ENCODE measurements at regions not wholly inside any gene's neighbourhood (a gene's known extent, or its start where the extent isn't known, plus 50 kb on each side); places are given as distances from the start of the nearest gene placed in this dataset.

- Histone ChIP-seq H2BK15ac (replicated peaks; ENCODE audit: low read depth) (no peak overlapping the region), H4K5ac (ENCODE audit: low read length) (no peak overlapping the region), H3K4me2 (ENCODE audit: low read length) (no peak overlapping the region), H2BK5ac (ENCODE audit: low read length) (no peak overlapping the region), H3K4me1 (ENCODE audit: control insufficient read depth, low read depth, low read length) (peaks cover 5% of the 10 kb centered on the region), H3K27ac (ENCODE audit: low read depth, low read length) (no peak overlapping the region), H3K4ac (ENCODE audit: low read depth, low read length) (no peak overlapping the region), H3K23ac (ENCODE audit: low read length) (no peak overlapping the region), H2AK5ac (ENCODE audit: low read length) (no peak overlapping the region), H3K79me1 (ENCODE audit: low read length) (no peaks in the 10 kb centered on the region), H3K36me3 (ENCODE audit: control insufficient read depth, insufficient read depth, low read length) (no peaks in the 10 kb centered on the region), H3K79me2 (ENCODE audit: control insufficient read depth, insufficient read depth, low read length) (no peaks in the 10 kb centered on the region), H4K8ac (ENCODE audit: low read depth, low read length) (no peak overlapping the region), H3K4me3 (ENCODE audit: low read length) (no peak overlapping the region), H3K9ac (ENCODE audit: low read length) (no peak overlapping the region), H2BK120ac (ENCODE audit: low read depth, low read length) (no peak overlapping the region), H3K27me3 (ENCODE audit: insufficient read depth, low read length, poor library complexity) (no peaks in the 10 kb centered on the region), H3K18ac (ENCODE audit: low read length) (no peak overlapping the region), H3K56ac (ENCODE audit: low read length) (no peak overlapping the region)
- WGBS (ENCODE audit: extremely low coverage, insufficient coverage, low lambda C conversion rate), result no CpG with 5 or more reads among the region's 8 CpGs
- DNase-seq, result no peak
Measured at GRCh38 chr12:14272956-14273912, 92.2 kb upstream of the ATF7IP start.

- no CpG with 5 or more reads among the region's 6 CpGs for WGBS (ENCODE audit: extremely low coverage, insufficient coverage, low lambda C conversion rate)
- Histone ChIP-seq H2BK5ac (ENCODE audit: low read length) (no peak overlapping the region), H4K5ac (ENCODE audit: low read length) (no peak overlapping the region), H3K79me2 (ENCODE audit: control insufficient read depth, insufficient read depth, low read length) (no peaks in the 10 kb centered on the region), H2BK120ac (ENCODE audit: low read depth, low read length) (no peak overlapping the region), H3K4me3 (ENCODE audit: low read length) (no peak overlapping the region), H3K27ac (ENCODE audit: low read depth, low read length) (no peak overlapping the region), H3K79me1 (ENCODE audit: low read length) (no peaks in the 10 kb centered on the region), H3K4me2 (ENCODE audit: low read length) (no peak overlapping the region), H3K56ac (ENCODE audit: low read length) (no peak overlapping the region), H2BK15ac (replicated peaks; ENCODE audit: low read depth) (no peak overlapping the region), H3K23ac (ENCODE audit: low read length) (no peak overlapping the region), H3K18ac (ENCODE audit: low read length) (no peak overlapping the region), H3K4me1 (ENCODE audit: control insufficient read depth, low read depth, low read length) (peaks cover under 1% of the 10 kb centered on the region), H3K4ac (ENCODE audit: low read depth, low read length) (no peak overlapping the region), H3K9ac (ENCODE audit: low read length) (no peak overlapping the region), H3K27me3 (ENCODE audit: insufficient read depth, low read length, poor library complexity) (no peaks in the 10 kb centered on the region), H3K36me3 (ENCODE audit: control insufficient read depth, insufficient read depth, low read length) (no peaks in the 10 kb centered on the region), H2AK5ac (ENCODE audit: low read length) (no peak overlapping the region), H4K8ac (ENCODE audit: low read depth, low read length) (no peak overlapping the region)
- no peak for DNase-seq
Measured at GRCh38 chr12:14273913-14274311, 91.6 kb upstream of the ATF7IP start.

GRCh38 chr12:14275111-14275510, 90.4 kb upstream of the ATF7IP start:
- no peak overlapping the region for H3K4ac ChIP-seq (ENCODE audit: low read depth, low read length)
- no peak for DNase-seq
- WGBS (ENCODE audit: extremely low coverage, insufficient coverage, low lambda C conversion rate), result no CpG with 5 or more reads among the region's 1 CpG
- no peak overlapping the region for H2BK5ac ChIP-seq (ENCODE audit: low read length)
- H3K27ac ChIP-seq (ENCODE audit: low read depth, low read length), result no peak overlapping the region
- no peak overlapping the region for H3K4me3 ChIP-seq (ENCODE audit: low read length)
- no peaks in the 10 kb centered on the region for H3K36me3 ChIP-seq (ENCODE audit: control insufficient read depth, insufficient read depth, low read length)
- H3K27me3 ChIP-seq (ENCODE audit: insufficient read depth, low read length, poor library complexity), result no peaks in the 10 kb centered on the region
- H2AK5ac ChIP-seq (ENCODE audit: low read length), result no peak overlapping the region
- H2BK15ac ChIP-seq (replicated peaks; ENCODE audit: low read depth), result no peak overlapping the region
- H4K5ac ChIP-seq (ENCODE audit: low read length), result no peak overlapping the region
- no peak overlapping the region for H3K4me2 ChIP-seq (ENCODE audit: low read length)
- H4K8ac ChIP-seq (ENCODE audit: low read depth, low read length), result no peak overlapping the region
- H3K23ac ChIP-seq (ENCODE audit: low read length), result no peak overlapping the region
- no peaks in the 10 kb centered on the region for H3K79me2 ChIP-seq (ENCODE audit: control insufficient read depth, insufficient read depth, low read length)
- no peaks in the 10 kb centered on the region for H3K4me1 ChIP-seq (ENCODE audit: control insufficient read depth, low read depth, low read length)
- H3K18ac ChIP-seq (ENCODE audit: low read length), result no peak overlapping the region
- H2BK120ac ChIP-seq (ENCODE audit: low read depth, low read length), result no peak overlapping the region
- no peak overlapping the region for H3K9ac ChIP-seq (ENCODE audit: low read length)
- no peak overlapping the region for H3K56ac ChIP-seq (ENCODE audit: low read length)
- H3K79me1 ChIP-seq (ENCODE audit: low read length), result no peaks in the 10 kb centered on the region

- peaks cover under 1% of the 10 kb centered on the region for H3K27me3 ChIP-seq (ENCODE audit: insufficient read depth, low read length, poor library complexity)
- no peak overlapping the region for H2AK5ac ChIP-seq (ENCODE audit: low read length)
- no peaks in the 10 kb centered on the region for H3K36me3 ChIP-seq (ENCODE audit: control insufficient read depth, insufficient read depth, low read length)
- no peak overlapping the region for H3K27ac ChIP-seq (ENCODE audit: low read depth, low read length)
- H2BK120ac ChIP-seq (ENCODE audit: low read depth, low read length), result no peak overlapping the region
- no CpG with 5 or more reads among the region's 1 CpG for WGBS (ENCODE audit: extremely low coverage, insufficient coverage, low lambda C conversion rate)
- no peaks in the 10 kb centered on the region for H3K4me1 ChIP-seq (ENCODE audit: control insufficient read depth, low read depth, low read length)
- no peaks in the 10 kb centered on the region for H3K79me1 ChIP-seq (ENCODE audit: low read length)
- no peak overlapping the region for H3K56ac ChIP-seq (ENCODE audit: low read length)
- no peak overlapping the region for H3K23ac ChIP-seq (ENCODE audit: low read length)
- no peaks in the 10 kb centered on the region for H3K79me2 ChIP-seq (ENCODE audit: control insufficient read depth, insufficient read depth, low read length)
- H3K9ac ChIP-seq (ENCODE audit: low read length), result no peak overlapping the region
- H3K4me2 ChIP-seq (ENCODE audit: low read length), result no peak overlapping the region
- H2BK5ac ChIP-seq (ENCODE audit: low read length), result no peak overlapping the region
- no peak for DNase-seq
- no peak overlapping the region for H3K18ac ChIP-seq (ENCODE audit: low read length)
- H4K8ac ChIP-seq (ENCODE audit: low read depth, low read length), result no peak overlapping the region
- H2BK15ac ChIP-seq (replicated peaks; ENCODE audit: low read depth), result no peak overlapping the region
- no peak overlapping the region for H3K4me3 ChIP-seq (ENCODE audit: low read length)
- no peak overlapping the region for H3K4ac ChIP-seq (ENCODE audit: low read depth, low read length)
- H4K5ac ChIP-seq (ENCODE audit: low read length), result no peak overlapping the region
Measured at GRCh38 chr12:14275886-14276285, 89.6 kb upstream of the ATF7IP start.

GRCh38 chr12:14278294-14278953, 87.1 kb upstream of the ATF7IP start:
- Histone ChIP-seq H3K56ac (ENCODE audit: low read length) (no peak overlapping the region), H4K8ac (ENCODE audit: low read depth, low read length) (no peak overlapping the region), H3K27me3 (ENCODE audit: insufficient read depth, low read length, poor library complexity) (peaks cover 2% of the 10 kb centered on the region), H2AK5ac (ENCODE audit: low read length) (no peak overlapping the region), H2BK5ac (ENCODE audit: low read length) (no peak overlapping the region), H3K9ac (ENCODE audit: low read length) (no peak overlapping the region), H4K5ac (ENCODE audit: low read length) (no peak overlapping the region), H3K23ac (ENCODE audit: low read length) (no peak overlapping the region), H3K4me3 (ENCODE audit: low read length) (no peak overlapping the region), H3K4me2 (ENCODE audit: low read length) (no peak overlapping the region), H3K18ac (ENCODE audit: low read length) (no peak overlapping the region), H2BK120ac (ENCODE audit: low read depth, low read length) (no peak overlapping the region), H3K27ac (ENCODE audit: low read depth, low read length) (no peak overlapping the region), H3K4me1 (ENCODE audit: control insufficient read depth, low read depth, low read length) (no peaks in the 10 kb centered on the region), H3K4ac (ENCODE audit: low read depth, low read length) (no peak overlapping the region), H3K79me1 (ENCODE audit: low read length) (no peaks in the 10 kb centered on the region), H2BK15ac (replicated peaks; ENCODE audit: low read depth) (no peak overlapping the region), H3K36me3 (ENCODE audit: control insufficient read depth, insufficient read depth, low read length) (no peaks in the 10 kb centered on the region), H3K79me2 (ENCODE audit: control insufficient read depth, insufficient read depth, low read length) (no peaks in the 10 kb centered on the region)
- no CpG with 5 or more reads among the region's 1 CpG for WGBS (ENCODE audit: extremely low coverage, insufficient coverage, low lambda C conversion rate)
- no peak for DNase-seq

Measured in mesendoderm (in vitro differentiated cells).